ENCODE measurements at regions not wholly inside any gene's neighbourhood (a gene's known extent, or its start where the extent isn't known, plus 50 kb on each side); places are given as distances from the start of the nearest gene placed in this dataset.

- DNase-seq (ENCODE audit: low spot score): no peak
Measured at GRCh38 chr18:77572537-77572936, 322.9 kb downstream of the GALR1 start.

- DNase-seq (ENCODE audit: low spot score): no peak
Measured at GRCh38 chr18:77573571-77573970, 323.9 kb downstream of the GALR1 start.

GRCh38 chr18:77590943-77591515, 341.4 kb downstream of the GALR1 start:
- no peak for DNase-seq (ENCODE audit: low spot score)

- DNase-seq (ENCODE audit: low spot score): no peak
Measured at GRCh38 chr18:77597726-77598125, 348.1 kb downstream of the GALR1 start.

GRCh38 chr18:77600674-77601073, 351.0 kb downstream of the GALR1 start:
- DNase-seq (ENCODE audit: low spot score): no peak

- DNase-seq (ENCODE audit: low spot score): no peak
Measured at GRCh38 chr18:77601567-77601966, 351.9 kb downstream of the GALR1 start.

- no peak for DNase-seq (ENCODE audit: low spot score)
Measured at GRCh38 chr18:77607087-77607486, 357.4 kb downstream of the GALR1 start.

- DNase-seq (ENCODE audit: low spot score): no peak
Measured at GRCh38 chr18:77608807-77609206, 359.2 kb downstream of the GALR1 start.

- no peak for DNase-seq (ENCODE audit: low spot score)
Measured at GRCh38 chr18:77617694-77618093, 368.0 kb downstream of the GALR1 start.

- DNase-seq (ENCODE audit: low spot score): no peak
Measured at GRCh38 chr18:77619525-77619924, 369.9 kb downstream of the GALR1 start.

GRCh38 chr18:77622009-77622692, 372.5 kb downstream of the GALR1 start:
- no peak for DNase-seq (ENCODE audit: low spot score)

- no peak for DNase-seq (ENCODE audit: low spot score)
Measured at GRCh38 chr18:77632758-77633157, 383.1 kb downstream of the GALR1 start.

- DNase-seq (ENCODE audit: low spot score): no peak
Measured at GRCh38 chr18:77634494-77634893, 384.8 kb downstream of the GALR1 start.

- peak; percentile 29 for DNase-seq (ENCODE audit: low spot score)
Measured at GRCh38 chr18:77635451-77635850, 385.8 kb downstream of the GALR1 start.

- DNase-seq (ENCODE audit: low spot score): no peak
Measured at GRCh38 chr18:77635858-77636257, 386.2 kb downstream of the GALR1 start.

GRCh38 chr18:77645170-77645872, 395.7 kb downstream of the GALR1 start:
- DNase-seq (ENCODE audit: low spot score): no peak

GRCh38 chr18:77647472-77647871, 397.8 kb downstream of the GALR1 start:
- DNase-seq (ENCODE audit: low spot score): no peak

GRCh38 chr18:77648411-77648810, 398.8 kb downstream of the GALR1 start:
- no peak for DNase-seq (ENCODE audit: low spot score)

- peak; percentile 45 for DNase-seq (ENCODE audit: low spot score)
Measured at GRCh38 chr18:77650799-77651385, 401.2 kb downstream of the GALR1 start.

- no peak for DNase-seq (ENCODE audit: low spot score)
Measured at GRCh38 chr18:77651441-77651840, 401.8 kb downstream of the GALR1 start.

GRCh38 chr18:77653792-77654191, 404.1 kb downstream of the GALR1 start:
- DNase-seq (ENCODE audit: low spot score): no peak

- no peak for DNase-seq (ENCODE audit: low spot score)
Measured at GRCh38 chr18:77654302-77654701, 404.7 kb downstream of the GALR1 start.

All from umbilical cord (tissue), 1 donor.